Fibroblast of lung (primary cell): ENCODE measurements at regions not wholly inside any gene's neighbourhood (a gene's known extent, or its start where the extent isn't known, plus 50 kb on each side); places are given as distances from the start of the nearest gene placed in this dataset.

ENCODE experiments used
- DNase-seq, 2 donors: peaks; one replicate each; pipeline versions ENCODE4 v3.0.0 to v3.0.0-alpha.2; 2010; ENCODE audit warnings: low read depth in 2 of 2
- H2AFZ ChIP-seq: 2 replicates; pipeline ENCODE4 v1.5.1; 2012; ENCODE audit warnings: low read length, control low read depth, inconsistent platforms
- H3K27ac ChIP-seq: 2 replicates; pipeline ENCODE4 v1.5.1; 2011; ENCODE audit warnings: low read length, control low read depth; ENCODE audit not compliant: insufficient read depth
- H3K27me3 ChIP-seq: 2 replicates; pipeline ENCODE4 v1.5.1; 2011; ENCODE audit warnings: mild to moderate bottlenecking, low read length; ENCODE audit not compliant: control insufficient read depth, insufficient read depth
- H3K36me3 ChIP-seq: 2 replicates; pipeline ENCODE4 v1.5.1; 2011; ENCODE audit warnings: low read length; ENCODE audit not compliant: control insufficient read depth, insufficient read depth
- H3K4me1 ChIP-seq: 2 replicates; pipeline ENCODE4 v1.5.1; 2011; ENCODE audit warnings: low read length; ENCODE audit not compliant: control insufficient read depth, insufficient read depth; ENCODE audit errors: extremely low read depth
- H3K4me2 ChIP-seq: 2 replicates; pipeline ENCODE4 v1.5.1; 2011; ENCODE audit warnings: low read length, control low read depth; ENCODE audit not compliant: insufficient read depth; ENCODE audit errors: extremely low read depth
- H3K4me3 ChIP-seq, 4 experiments: fragments of 200-600 bp in 1 of 4; sonication (generic) in 1 of 4; replicated peaks in 1 of 4; 2 replicates each; pipeline ENCODE4 v1.5.1; 2011 to 2016; ENCODE audit warnings: low read length in 4 of 4, low read depth in 3 of 4, mild to moderate bottlenecking in 3 of 4, control low read depth in 2 of 4, inconsistent platforms in 1 of 4, mixed read lengths in 1 of 4; ENCODE audit not compliant: insufficient read depth in 1 of 4; ENCODE audit errors: control extremely low read depth in 1 of 4
- H3K79me2 ChIP-seq: 2 replicates; pipeline ENCODE4 v1.5.1; 2012; ENCODE audit warnings: mild to moderate bottlenecking, low read length, inconsistent platforms; ENCODE audit not compliant: control insufficient read depth, insufficient read depth
- H3K9ac ChIP-seq: 2 replicates; pipeline ENCODE4 v1.5.1; 2011; ENCODE audit warnings: mild to moderate bottlenecking, low read length, control low read depth; ENCODE audit not compliant: insufficient read depth
- H3K9me3 ChIP-seq: 2 replicates; pipeline ENCODE4 v1.5.1; 2012; ENCODE audit warnings: low read depth, low read length; ENCODE audit not compliant: control insufficient read depth, insufficient read depth
- H4K20me1 ChIP-seq: 2 replicates; pipeline ENCODE4 v1.5.1; 2011; ENCODE audit warnings: low read length; ENCODE audit not compliant: control insufficient read depth, insufficient read depth; ENCODE audit errors: extremely low read depth
- CTCF ChIP-seq, 2 donors: IDR thresholded peaks in 1 of 2; conservative IDR thresholded peaks in 1 of 2; 1 replicate in 1 of 2; 2 replicates in 1 of 2; pipeline ENCODE4 v1.5.1; 2011 to 2012; ENCODE audit warnings: low read length in 2 of 2, control low read depth in 1 of 2, inconsistent platforms in 1 of 2, low read depth in 1 of 2, mild to moderate bottlenecking in 1 of 2
- EZH2 ChIP-seq: IDR thresholded peaks from 2 replicates; pipeline ENCODE4 v1.5.1; 2012; ENCODE audit warnings: low read length, control low read depth, mild to moderate bottlenecking; ENCODE audit errors: missing control alignments

DNA sequence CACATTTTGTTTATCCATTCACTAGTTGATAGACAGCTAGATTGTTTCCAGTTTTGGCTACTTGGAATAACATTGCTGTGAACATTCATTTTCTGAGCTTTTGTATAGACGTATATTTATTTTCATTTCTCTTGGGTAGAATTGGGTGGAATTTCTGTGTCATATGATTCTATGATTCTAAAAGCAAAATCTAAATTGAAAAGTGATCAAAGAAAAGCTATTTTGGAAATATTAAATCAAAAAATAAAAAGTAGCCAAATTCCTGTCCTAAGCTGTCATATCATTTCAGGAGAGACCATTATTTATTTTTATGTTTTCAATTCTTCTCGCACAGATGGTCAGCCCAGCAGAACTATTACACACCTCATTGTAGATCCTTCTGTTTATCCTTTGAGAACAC lies 229.2 kb downstream of the COL12A1 start:
- no peak for DNase-seq
- no peaks in the 10 kb centered on the region for H3K79me2 ChIP-seq
- no peaks in the 10 kb centered on the region for H3K36me3 ChIP-seq
- no peak overlapping the region for H3K9ac ChIP-seq
- TF ChIP-seq CTCF (conservative IDR thresholded peaks at IDR 0.05 in 1 of 2, IDR thresholded peaks at IDR 0.05 in 1 of 2; ENCODE audit: low read depth in 1 of 2, low read length in 2 of 2) (no peak), EZH2 (no peak)
- no peaks in the 10 kb centered on the region for H3K4me1 ChIP-seq
- no peak overlapping the region for H3K4me3 ChIP-seq
- no peaks in the 10 kb centered on the region for H3K27me3 ChIP-seq
- H3K9me3 ChIP-seq = no peaks in the 10 kb centered on the region
- no peak overlapping the region for H3K27ac ChIP-seq
- no peaks in the 10 kb centered on the region for H4K20me1 ChIP-seq
- H3K4me2 ChIP-seq = no peak overlapping the region
- H2AFZ ChIP-seq = no peak overlapping the region

- Histone ChIP-seq H3K4me2 (no peak overlapping the region), H3K79me2 (no peaks in the 10 kb centered on the region), H3K9me3 (no peaks in the 10 kb centered on the region), H3K36me3 (no peaks in the 10 kb centered on the region), H4K20me1 (no peaks in the 10 kb centered on the region), H3K27ac (no peak overlapping the region), H3K4me3 (no peak overlapping the region), H3K27me3 (no peaks in the 10 kb centered on the region), H2AFZ (no peak overlapping the region), H3K9ac (no peak overlapping the region), H3K4me1 (no peaks in the 10 kb centered on the region)
- no peak for DNase-seq
- TF ChIP-seq CTCF (conservative IDR thresholded peaks at IDR 0.05 in 1 of 2, IDR thresholded peaks at IDR 0.05 in 1 of 2; ENCODE audit: low read depth in 1 of 2, low read length in 2 of 2) (no peak), EZH2 (no peak)
These were observed 229.8 kb downstream of the COL12A1 start for GRCh38 chr6:74976026-74976425.

DNA sequence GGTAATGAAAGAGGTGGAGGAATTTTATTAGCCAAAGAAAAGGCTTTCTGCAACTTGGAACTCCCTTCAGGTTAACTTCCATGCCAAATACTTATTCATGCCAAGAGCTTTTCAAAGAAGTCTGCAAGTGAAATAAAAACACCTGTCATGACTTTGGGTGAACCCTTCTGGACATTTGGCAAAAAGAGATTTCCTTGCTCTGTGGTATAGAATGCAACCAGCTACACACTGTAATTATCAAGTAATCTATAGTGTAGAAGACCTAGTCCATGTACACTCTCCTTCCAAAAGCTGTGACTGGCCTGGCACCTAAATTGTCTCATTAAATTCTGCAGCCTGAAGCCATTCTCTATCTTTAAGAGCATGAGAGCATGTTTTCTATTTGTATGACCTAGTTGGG lies 232.3 kb downstream of the COL12A1 start:
- no peaks in the 10 kb centered on the region for H3K27me3 ChIP-seq
- no peak overlapping the region for H2AFZ ChIP-seq
- H3K4me1 ChIP-seq = no peaks in the 10 kb centered on the region
- DNase-seq = no peak
- H3K9me3 ChIP-seq = no peaks in the 10 kb centered on the region
- no peaks in the 10 kb centered on the region for H3K36me3 ChIP-seq
- no peaks in the 10 kb centered on the region for H3K79me2 ChIP-seq
- no peak overlapping the region for H3K27ac ChIP-seq
- H3K9ac ChIP-seq = no peak overlapping the region
- no peak overlapping the region for H3K4me3 ChIP-seq
- no peaks in the 10 kb centered on the region for H4K20me1 ChIP-seq
- TF ChIP-seq CTCF (conservative IDR thresholded peaks at IDR 0.05 in 1 of 2, IDR thresholded peaks at IDR 0.05 in 1 of 2; ENCODE audit: low read depth in 1 of 2, low read length in 2 of 2) = no peak
- TF ChIP-seq EZH2 = no peak
- no peak overlapping the region for H3K4me2 ChIP-seq
